SK-N-SH (cell line): ENCODE measurements at regions not wholly inside any gene's neighbourhood (a gene's known extent, or its start where the extent isn't known, plus 50 kb on each side); places are given as distances from the start of the nearest gene placed in this dataset.

Experiments
- CTCF ChIA-PET: fragments of 300-600, 350-600 bp; formaldehyde crosslinking; extraction: SDS; loops from one replicate; lab custom pipeline; 2021; lab: Yijun Ruan, JAX
- POLR2A ChIA-PET: fragments of 350-600 bp; sonication (Branson Sonifier 250); formaldehyde crosslinking; extraction: SDS; loops from one replicate; lab custom pipeline; 2020; ENCODE audit warnings: antibody characterized with exemption, inconsistent platforms; lab: Yijun Ruan, JAX
- DNase-seq: peaks from one replicate; pipeline ENCODE4 v3.0.0; 2012
- H2AFZ ChIP-seq: fragments of 200-600 bp; sonication (generic); 2 replicates; pipeline ENCODE4 v1.8.1; 2016; ENCODE audit warnings: antibody characterized with exemption, mild to moderate bottlenecking, low read depth
- H3F3A ChIP-seq: fragments of 200-600 bp; sonication (generic); replicated peaks from 2 replicates; pipeline ENCODE3; 2016; ENCODE audit warnings: antibody characterized with exemption, mild to moderate bottlenecking; ENCODE audit not compliant: insufficient read depth
- H3K27ac ChIP-seq, 2 experiments: fragments of 200-500 bp in 1 of 2; fragments of 200-600 bp in 1 of 2; sonication (Bioruptor generic) in 1 of 2; sonication (generic), shearing (Covaris generic) in 1 of 2; 2 replicates each; pipeline versions ENCODE4 v1.5.1 to v1.6.1; 2014 to 2016; ENCODE audit warnings: low read depth in 2 of 2, inconsistent platforms in 1 of 2, low read length in 1 of 2, mild to moderate bottlenecking in 1 of 2, mixed read lengths in 1 of 2
- H3K27me3 ChIP-seq: fragments of 200-600 bp; sonication (generic), shearing (Covaris generic); 2 replicates; pipeline ENCODE4 v1.6.1; 2016; ENCODE audit warnings: mixed run types; ENCODE audit not compliant: insufficient read depth
- H3K36me3 ChIP-seq, 2 experiments: fragments of 200-500 bp in 1 of 2; fragments of 200-600 bp in 1 of 2; sonication (Bioruptor generic) in 1 of 2; sonication (generic) in 1 of 2; replicated peaks in 1 of 2; 2 replicates each; pipeline versions ENCODE3 to v1.5.1; 2014 to 2016; ENCODE audit warnings: low read length in 1 of 2, mild to moderate bottlenecking in 1 of 2; ENCODE audit not compliant: insufficient read depth in 2 of 2, control insufficient read depth in 1 of 2
- H3K4me1 ChIP-seq, 2 experiments: fragments of 200-500 bp in 1 of 2; fragments of 200-600 bp in 1 of 2; sonication (Bioruptor generic) in 1 of 2; sonication (generic), shearing (Covaris generic) in 1 of 2; 2 replicates each; pipeline versions ENCODE4 v1.5.1 to v1.6.1; 2014 to 2016; ENCODE audit warnings: low read depth in 1 of 2, low read length in 1 of 2, mixed run types in 1 of 2; ENCODE audit not compliant: insufficient read depth in 2 of 2, control insufficient read depth in 1 of 2
- H3K4me2 ChIP-seq: fragments of 200-600 bp; sonication (generic), shearing (Covaris generic); 2 replicates; pipeline ENCODE4 v1.6.1; 2017; ENCODE audit warnings: mixed run types
- H3K4me3 ChIP-seq, 2 experiments: fragments of 200-500 bp in 1 of 2; fragments of 200-600 bp in 1 of 2; sonication (Bioruptor generic) in 1 of 2; sonication (generic), shearing (Covaris generic) in 1 of 2; 2 replicates each; pipeline versions ENCODE4 v1.5.1 to v1.8.1; 2014 to 2016; ENCODE audit warnings: low read depth in 2 of 2, inconsistent platforms in 1 of 2, low read length in 1 of 2, mild to moderate bottlenecking in 1 of 2, mixed read lengths in 1 of 2, moderate library complexity in 1 of 2
- H3K79me2 ChIP-seq: fragments of 200-600 bp; sonication (generic); 2 replicates; pipeline ENCODE4 v1.8.1; 2017; ENCODE audit warnings: mild to moderate bottlenecking; ENCODE audit not compliant: insufficient read depth
- H3K9ac ChIP-seq: fragments of 200-600 bp; sonication (generic); 2 replicates; pipeline ENCODE4 v1.6.1; 2017; ENCODE audit warnings: mixed run types
- H3K9me2 ChIP-seq: fragments of 200-600 bp; sonication (generic); 2 replicates; pipeline ENCODE4 v1.6.1; 2017; ENCODE audit warnings: mixed run types
- H3K9me3 ChIP-seq: fragments of 200-600 bp; sonication (generic); 2 replicates; pipeline ENCODE4 v1.6.1; 2017; ENCODE audit warnings: mixed run types, mild to moderate bottlenecking, moderate library complexity
- H4K20me1 ChIP-seq: fragments of 200-600 bp; sonication (generic); 2 replicates; pipeline ENCODE4 v1.6.1; 2017; ENCODE audit warnings: mild to moderate bottlenecking, mixed run types; ENCODE audit not compliant: insufficient read depth
- CHD2 ChIP-seq: fragments of 150-350 bp; IDR thresholded peaks from 2 replicates; pipeline ENCODE4 v1.6.1; 2018; ENCODE audit warnings: low read length; ENCODE audit not compliant: partially characterized antibody
- EP300 ChIP-seq, 2 experiments: IDR thresholded peaks; 2 replicates each; pipeline versions ENCODE4 v1.4.0 to v1.6.1; 2012; ENCODE audit warnings: borderline replicate concordance in 1 of 2, low read depth in 1 of 2, low read length in 1 of 2
- FOXJ3 ChIP-seq: sonication (generic); formaldehyde crosslinking; IDR thresholded peaks from 2 replicates; pipeline ENCODE4 v1.5.1; 2020; ENCODE audit warnings: mild to moderate bottlenecking, missing genetic modification reagents
- GATA2 ChIP-seq: sonication (generic); formaldehyde crosslinking; IDR thresholded peaks from 2 replicates; pipeline ENCODE4 v1.5.0; 2020; ENCODE audit warnings: mild to moderate bottlenecking, missing genetic modification reagents
- NFIC ChIP-seq: IDR thresholded peaks from 2 replicates; pipeline ENCODE4 v1.4.0; 2012; ENCODE audit warnings: borderline replicate concordance
- POLR2AphosphoS5 ChIP-seq: IDR thresholded peaks from 2 replicates; pipeline ENCODE4 v1.6.1; 2012; ENCODE audit warnings: low read depth, low read length
- RAD21 ChIP-seq: IDR thresholded peaks from 2 replicates; pipeline ENCODE4 v1.6.1; 2012; ENCODE audit warnings: mild to moderate bottlenecking, low read length
- SIN3A ChIP-seq: IDR thresholded peaks from 2 replicates; pipeline ENCODE4 v1.6.1; 2012; ENCODE audit warnings: low read depth, mild to moderate bottlenecking, low read length, moderate library complexity, borderline replicate concordance
- SMC3 ChIP-seq: IDR thresholded peaks from 2 replicates; pipeline ENCODE4 v1.6.1; 2012; ENCODE audit warnings: low read depth, low read length, improper control_type of control experiment
- TCF12 ChIP-seq: IDR thresholded peaks from 2 replicates; pipeline ENCODE4 v1.4.0; 2012
- WGBS: methylation state at CpG from one replicate; pipeline ENCODE4 v1.1.6; 2017; ENCODE audit warnings: low lambda C conversion rate; 5-methylcytosine and 5-hydroxymethylcytosine counted together
- TF ChIP-seq, protein P1 (sequence below): IDR thresholded peaks from 2 replicates; pipeline ENCODE4; 2012
- TF ChIP-seq, protein P2 (sequence below): IDR thresholded peaks from 2 replicates; pipeline ENCODE4 v1.4.0; 2012; ENCODE audit warnings: low read depth, borderline replicate concordance
- TF ChIP-seq, protein P3 (sequence below): fragments of 200-600 bp; sonication (generic); IDR thresholded peaks from 2 replicates; pipeline ENCODE4 v1.6.1; 2017; ENCODE audit warnings: antibody characterized with exemption, mild to moderate bottlenecking, moderate library complexity

DNA sequence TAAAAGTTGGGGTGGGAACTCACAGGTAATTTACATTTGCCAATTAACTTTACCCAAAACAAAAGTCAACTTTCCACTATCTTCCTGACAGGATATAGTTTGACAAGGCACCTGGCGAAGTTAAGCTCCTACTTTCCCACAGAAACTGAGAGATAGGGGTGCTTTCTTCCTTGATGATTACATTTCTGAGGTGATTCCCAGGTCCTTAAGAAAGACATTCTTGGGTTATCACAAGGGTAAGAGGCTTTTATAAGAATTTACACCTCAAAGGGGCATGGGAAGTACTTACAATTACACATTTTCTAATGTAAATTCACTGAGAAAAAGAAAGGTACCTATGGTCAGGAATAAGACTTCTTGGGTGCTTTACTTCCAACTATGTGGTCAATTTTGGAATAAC is 660.9 kb upstream of the MGAT4C start:
- Histone ChIP-seq H3K27ac (no peak overlapping the region), H3K9ac (no peak overlapping the region), H3K27me3 (no peaks in the 10 kb centered on the region), H3K4me2 (no peak overlapping the region), H3K79me2 (no peaks in the 10 kb centered on the region), H4K20me1 (no peaks in the 10 kb centered on the region), H3K36me3 (no peaks in the 10 kb centered on the region), H3K4me3 (no peak overlapping the region), H3K9me2 (no peaks in the 10 kb centered on the region), H3F3A (no peaks in the 10 kb centered on the region)
- CTCF ChIA-PET = no interaction called here
- POLR2A ChIA-PET = no interaction called here
- WGBS = 100% methylated on average over 1 of the region's 1 CpG
- DNase-seq = no peak
- no peak for TF ChIP-seq CHD2
- TF ChIP-seq, protein P1, sequence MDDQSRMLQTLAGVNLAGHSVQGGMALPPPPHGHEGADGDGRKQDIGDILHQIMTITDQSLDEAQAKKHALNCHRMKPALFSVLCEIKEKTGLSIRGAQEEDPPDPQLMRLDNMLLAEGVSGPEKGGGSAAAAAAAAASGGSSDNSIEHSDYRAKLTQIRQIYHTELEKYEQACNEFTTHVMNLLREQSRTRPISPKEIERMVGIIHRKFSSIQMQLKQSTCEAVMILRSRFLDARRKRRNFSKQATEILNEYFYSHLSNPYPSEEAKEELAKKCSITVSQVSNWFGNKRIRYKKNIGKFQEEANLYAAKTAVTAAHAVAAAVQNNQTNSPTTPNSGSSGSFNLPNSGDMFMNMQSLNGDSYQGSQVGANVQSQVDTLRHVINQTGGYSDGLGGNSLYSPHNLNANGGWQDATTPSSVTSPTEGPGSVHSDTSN = no peak
- TF ChIP-seq FOXJ3 (CRISPR knock-in tag) = no peak
- TF ChIP-seq, protein P2, sequence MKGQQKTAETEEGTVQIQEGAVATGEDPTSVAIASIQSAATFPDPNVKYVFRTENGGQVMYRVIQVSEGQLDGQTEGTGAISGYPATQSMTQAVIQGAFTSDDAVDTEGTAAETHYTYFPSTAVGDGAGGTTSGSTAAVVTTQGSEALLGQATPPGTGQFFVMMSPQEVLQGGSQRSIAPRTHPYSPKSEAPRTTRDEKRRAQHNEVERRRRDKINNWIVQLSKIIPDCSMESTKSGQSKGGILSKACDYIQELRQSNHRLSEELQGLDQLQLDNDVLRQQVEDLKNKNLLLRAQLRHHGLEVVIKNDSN = no peak
- TF ChIP-seq TCF12 = no peak
- no peak for TF ChIP-seq EP300 (IDR thresholded peaks at IDR 0.05; ENCODE audit: borderline replicate concordance in 1 of 2, low read depth in 1 of 2, low read length in 1 of 2)
- no peak for TF ChIP-seq SIN3A
- TF ChIP-seq NFIC = no peak
- no peak for TF ChIP-seq GATA2 (CRISPR knock-in tag)
- TF ChIP-seq POLR2AphosphoS5 = no peak
- TF ChIP-seq, all 33 proteins: peak for 0
- Histone ChIP-seq H3K9me3 (no peaks in the 10 kb centered on the region), H3K4me1 (no peaks in the 10 kb centered on the region), H2AFZ (no peak overlapping the region)

DNA sequence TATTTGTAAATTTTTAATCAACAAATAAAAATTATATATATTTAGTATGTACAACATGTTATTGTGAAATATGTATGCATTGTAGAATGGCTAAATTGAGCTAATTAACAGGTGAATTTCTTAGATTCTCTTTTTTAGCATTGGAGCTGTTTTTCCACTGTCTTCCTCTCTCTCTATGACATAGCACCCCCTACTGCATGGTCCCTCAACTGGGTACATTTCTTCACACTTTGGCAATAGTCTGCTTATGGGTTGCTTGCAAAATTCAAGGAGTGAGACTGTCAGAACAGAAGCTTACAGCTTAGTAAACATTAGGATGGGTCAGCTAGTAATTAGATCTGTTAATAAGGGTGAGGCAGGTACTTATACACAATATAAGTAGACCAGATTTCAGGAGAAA is 658.5 kb upstream of the MGAT4C start:
- H3K79me2 ChIP-seq = no peaks in the 10 kb centered on the region
- no peak overlapping the region for H3K4me3 ChIP-seq
- no peaks in the 10 kb centered on the region for H3K36me3 ChIP-seq
- CTCF ChIA-PET = interaction anchor here (0.6 to 1.7 kb wide), 18 partner anchors 9 to 994 kb away, joined by 3 to 8 read pairs (median 4); no protein-coding TSS in a partner anchor
- H3K4me1 ChIP-seq = no peaks in the 10 kb centered on the region
- H3K4me2 ChIP-seq = no peak overlapping the region
- H3F3A ChIP-seq = no peaks in the 10 kb centered on the region
- POLR2A ChIA-PET = no interaction called here
- H3K27ac ChIP-seq = no peak overlapping the region
- H2AFZ ChIP-seq = 0 out of 2 replicates have a peak overlapping the region, but pooled peaks have one; percentile 20
- H3K9me3 ChIP-seq = no peaks in the 10 kb centered on the region; the same call in 1 of the 2 replicates
- H4K20me1 ChIP-seq = no peaks in the 10 kb centered on the region
- TF ChIP-seq RAD21 = peak; percentile 79
- TF ChIP-seq SMC3 = peak; percentile 56
- TF ChIP-seq, protein P3, sequence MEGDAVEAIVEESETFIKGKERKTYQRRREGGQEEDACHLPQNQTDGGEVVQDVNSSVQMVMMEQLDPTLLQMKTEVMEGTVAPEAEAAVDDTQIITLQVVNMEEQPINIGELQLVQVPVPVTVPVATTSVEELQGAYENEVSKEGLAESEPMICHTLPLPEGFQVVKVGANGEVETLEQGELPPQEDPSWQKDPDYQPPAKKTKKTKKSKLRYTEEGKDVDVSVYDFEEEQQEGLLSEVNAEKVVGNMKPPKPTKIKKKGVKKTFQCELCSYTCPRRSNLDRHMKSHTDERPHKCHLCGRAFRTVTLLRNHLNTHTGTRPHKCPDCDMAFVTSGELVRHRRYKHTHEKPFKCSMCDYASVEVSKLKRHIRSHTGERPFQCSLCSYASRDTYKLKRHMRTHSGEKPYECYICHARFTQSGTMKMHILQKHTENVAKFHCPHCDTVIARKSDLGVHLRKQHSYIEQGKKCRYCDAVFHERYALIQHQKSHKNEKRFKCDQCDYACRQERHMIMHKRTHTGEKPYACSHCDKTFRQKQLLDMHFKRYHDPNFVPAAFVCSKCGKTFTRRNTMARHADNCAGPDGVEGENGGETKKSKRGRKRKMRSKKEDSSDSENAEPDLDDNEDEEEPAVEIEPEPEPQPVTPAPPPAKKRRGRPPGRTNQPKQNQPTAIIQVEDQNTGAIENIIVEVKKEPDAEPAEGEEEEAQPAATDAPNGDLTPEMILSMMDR = peak; percentile 59
- TF ChIP-seq GATA2 (CRISPR knock-in tag) = no peak
- no peaks in the 10 kb centered on the region for H3K27me3 ChIP-seq
- no peak overlapping the region for H3K9ac ChIP-seq
- no peaks in the 10 kb centered on the region for H3K9me2 ChIP-seq
- DNase-seq = peak; percentile 36
